ENCODE measurements at regions not wholly inside any gene's neighbourhood (a gene's known extent, or its start where the extent isn't known, plus 50 kb on each side); places are given as distances from the start of the nearest gene placed in this dataset.
"Not testable (repeated sequence)": the region's sequence is repeated elsewhere in the genome, so short reads cannot be mapped to it uniquely, and the experiment has no call there.

DNA sequence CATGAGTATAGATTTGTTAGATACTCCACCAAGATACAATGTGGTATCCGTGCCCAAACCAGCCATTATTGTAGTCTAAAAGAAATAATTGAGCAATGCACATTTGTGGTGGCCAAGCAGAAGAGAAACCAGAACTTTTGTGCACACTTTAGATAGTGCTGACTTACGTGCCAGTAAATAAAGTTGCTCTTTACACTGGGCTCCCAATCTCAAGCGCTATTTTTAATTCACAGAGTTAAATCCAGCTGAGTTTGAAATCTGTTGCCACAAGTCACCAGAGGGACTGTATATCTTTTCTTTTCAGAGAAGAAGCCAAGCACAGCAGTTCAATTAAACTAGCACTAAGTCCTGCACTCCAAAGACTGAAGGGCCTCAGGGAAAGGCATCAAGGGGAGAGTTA is 680.4 kb downstream of the TDRD15 start:
- DNase-seq, result no peak

DNA sequence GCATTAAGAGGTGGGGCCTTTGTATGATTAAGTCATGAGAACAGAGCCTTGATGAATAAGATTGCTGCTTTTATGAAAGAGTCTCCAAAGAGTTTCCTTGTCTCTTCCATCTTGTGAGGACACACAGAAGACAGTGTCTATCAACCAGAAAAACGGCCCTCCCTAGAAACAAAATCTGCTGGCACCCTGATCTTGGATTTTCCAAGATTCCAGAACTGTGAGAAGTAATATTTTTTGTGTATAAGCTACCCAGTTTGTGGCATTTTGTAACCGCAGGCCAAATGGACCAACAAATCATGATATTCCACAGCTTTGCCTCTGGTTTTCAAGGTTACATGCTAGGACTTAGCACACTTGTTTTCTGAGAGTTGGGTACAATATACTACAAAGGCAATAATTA is 687.8 kb downstream of the TDRD15 start:
- no peak for DNase-seq

DNA sequence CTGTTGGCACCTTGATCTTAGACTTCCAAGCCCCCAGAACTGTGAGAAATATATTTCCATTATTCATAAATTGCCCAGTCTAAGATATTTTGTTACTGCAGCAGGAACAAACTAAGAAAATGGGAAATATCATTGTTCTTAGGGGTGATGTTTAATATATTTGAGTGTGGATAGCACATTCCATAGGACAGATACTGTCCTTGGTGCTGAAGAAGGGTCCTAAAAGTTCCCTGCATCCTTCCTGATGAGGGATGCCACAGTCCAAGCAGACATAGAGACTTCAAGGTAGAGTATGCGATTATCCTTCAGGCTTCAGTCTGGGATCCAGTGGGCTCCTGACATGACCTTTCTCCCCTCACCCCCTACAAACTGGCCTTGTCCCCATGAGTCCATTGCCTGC is 689.0 kb downstream of the TDRD15 start:
- DNase-seq, result peak; percentile 6

DNA sequence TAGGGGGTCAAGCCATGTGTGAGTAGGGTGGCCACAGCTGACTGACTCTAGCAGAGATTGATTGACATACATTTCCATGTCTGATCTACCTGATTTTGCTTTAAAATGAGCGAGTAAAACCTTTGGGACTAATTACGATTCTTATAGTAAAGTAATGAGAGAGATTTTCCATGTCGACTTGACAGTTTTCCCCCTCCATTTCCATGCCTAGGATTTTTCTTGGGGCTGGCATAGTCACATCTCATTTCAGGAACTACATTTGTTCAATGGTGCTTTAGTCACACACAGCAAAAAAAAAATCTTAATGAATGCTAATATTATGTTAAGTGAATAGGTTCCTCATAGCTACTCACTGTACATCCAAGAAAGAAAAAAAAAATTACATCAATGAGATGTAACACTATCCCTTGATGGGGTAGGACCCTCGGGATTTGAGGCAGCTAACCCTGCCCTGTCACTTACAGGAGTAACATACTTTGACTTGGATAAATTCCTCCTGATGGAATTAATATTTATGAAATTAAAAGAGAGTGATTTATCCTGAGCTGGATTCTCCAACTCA is 690.9 kb downstream of the TDRD15 start:
- DNase-seq, result no peak

DNA sequence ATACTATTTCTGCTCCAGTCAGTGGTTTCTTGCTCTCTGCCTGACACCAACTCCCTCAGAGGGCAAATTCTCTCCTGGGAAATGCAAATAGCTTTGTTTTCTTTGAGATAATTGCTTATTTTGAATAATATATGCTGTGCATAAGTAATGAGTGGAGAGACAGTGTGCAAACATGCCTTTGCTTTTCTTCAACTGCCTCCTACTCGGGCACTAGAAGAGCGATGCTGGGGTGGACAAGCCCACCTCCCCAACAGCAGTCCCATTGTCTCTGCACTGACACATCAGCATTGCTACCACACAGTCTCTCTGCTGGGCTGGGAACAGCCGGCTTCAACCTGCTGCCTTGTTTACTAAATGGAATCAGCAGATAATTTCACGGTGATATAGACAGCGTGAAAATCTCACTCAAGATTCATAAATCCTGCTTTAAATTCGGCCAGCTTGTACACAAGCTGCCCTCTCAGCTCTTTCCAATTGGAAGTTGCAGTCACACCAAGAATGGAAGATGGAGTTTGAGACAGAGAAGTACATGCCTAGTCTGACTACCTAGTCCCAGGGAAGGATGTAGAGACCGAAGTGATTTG is 694.5 kb downstream of the TDRD15 start:
- no peak for DNase-seq

DNA sequence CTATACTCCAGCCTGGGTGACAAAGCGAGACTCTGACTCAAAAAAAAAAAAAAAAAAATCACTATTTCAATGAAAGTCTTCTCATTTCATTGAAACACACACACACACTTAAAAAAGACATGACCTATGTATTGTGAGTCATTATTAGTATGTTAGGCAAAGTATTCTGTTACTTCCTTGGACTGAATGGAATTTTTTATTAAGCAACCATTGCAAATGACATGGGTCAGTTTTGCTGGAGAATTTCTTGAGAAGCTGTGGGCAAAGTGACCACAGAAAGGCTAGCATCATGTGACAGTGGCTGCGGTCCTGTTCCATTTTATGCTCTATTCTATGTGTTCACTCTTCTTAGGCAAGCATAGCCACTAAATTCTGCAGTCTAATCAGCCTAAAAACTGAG is 695.7 kb downstream of the TDRD15 start:
- no peak for DNase-seq

DNA sequence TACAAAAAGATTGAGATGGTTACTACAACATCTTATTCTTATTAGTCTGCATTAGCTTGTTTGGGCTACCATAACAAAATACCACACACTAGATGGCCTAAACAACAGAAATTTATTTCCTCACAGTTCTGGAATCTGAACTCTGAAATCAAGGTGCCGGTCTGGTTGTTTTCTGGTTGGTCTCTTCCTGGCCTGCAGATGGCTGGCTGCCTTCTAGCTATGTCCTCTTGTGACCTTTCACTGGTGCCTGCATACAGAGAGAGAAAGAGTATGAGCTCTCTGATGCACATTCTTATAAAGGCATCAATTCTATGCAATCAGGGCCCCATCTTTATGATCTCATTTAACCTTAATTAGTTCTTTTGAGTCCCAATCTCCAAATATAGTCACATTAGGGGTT is 696.5 kb downstream of the TDRD15 start:
- no peak for DNase-seq

DNA sequence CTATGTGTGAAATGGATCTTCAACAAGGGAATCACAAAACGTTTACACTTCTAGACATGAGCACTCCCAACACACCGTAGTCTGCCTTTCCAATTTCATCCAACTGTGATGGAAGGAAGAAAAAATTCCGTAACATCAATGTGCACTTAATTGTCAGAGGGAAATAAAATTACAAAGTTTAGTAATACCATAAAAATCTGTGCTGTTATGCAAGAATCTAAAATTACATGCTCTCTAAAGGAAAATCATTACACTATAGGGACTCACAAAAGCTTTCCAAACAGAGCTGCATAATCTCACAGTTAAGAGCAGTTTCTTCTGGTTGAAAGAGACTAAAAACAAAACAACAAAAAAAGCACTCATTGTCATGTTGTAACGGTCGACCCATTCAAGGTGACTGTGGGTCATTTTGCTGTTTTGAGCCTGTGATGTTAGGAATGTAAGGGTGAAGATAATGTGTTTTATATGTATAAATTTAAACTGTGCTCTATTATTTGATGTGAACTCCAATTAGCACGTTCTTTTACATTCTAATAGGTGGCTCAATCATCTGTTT is 698.0 kb downstream of the TDRD15 start:
- DNase-seq, result peak; percentile 22

DNA sequence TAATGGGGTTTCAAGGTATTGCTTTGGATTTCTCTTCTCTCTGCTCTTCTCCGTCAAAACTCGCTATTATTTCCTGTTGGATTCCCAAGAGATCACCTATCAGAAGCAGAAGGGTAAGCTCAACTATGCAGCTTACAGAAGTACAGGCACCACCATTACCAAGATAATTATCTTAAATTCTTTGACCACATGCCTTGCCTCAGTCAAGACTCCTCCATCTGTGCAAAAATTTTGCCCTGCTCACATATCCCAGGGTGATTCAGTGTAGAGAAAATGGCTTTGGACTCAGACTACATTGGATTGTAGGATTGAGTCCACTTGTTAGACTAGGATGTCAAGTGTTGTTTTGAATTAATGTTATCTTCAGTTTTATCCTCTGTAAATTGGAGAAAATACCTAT is 698.7 kb downstream of the TDRD15 start:
- no peak for DNase-seq

DNA sequence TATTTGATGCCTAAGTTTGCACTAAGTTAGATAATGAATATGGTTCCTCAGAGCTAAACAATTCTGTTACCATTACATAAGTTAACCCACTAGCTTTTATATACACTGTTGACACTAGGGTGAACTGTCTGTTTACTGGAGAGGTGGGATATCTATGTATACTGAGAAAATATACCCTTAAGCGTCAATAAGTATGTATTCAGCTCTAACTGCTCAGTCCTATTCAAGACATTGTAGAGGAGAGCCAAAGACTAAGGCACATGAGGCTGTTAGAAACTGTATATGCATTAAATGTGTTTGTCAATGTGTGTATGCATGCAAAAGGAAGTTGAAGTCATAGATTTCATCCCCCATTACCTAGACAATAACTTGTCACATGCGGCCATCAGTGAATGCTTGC is 710.0 kb downstream of the TDRD15 start:
- no peak for DNase-seq

DNA sequence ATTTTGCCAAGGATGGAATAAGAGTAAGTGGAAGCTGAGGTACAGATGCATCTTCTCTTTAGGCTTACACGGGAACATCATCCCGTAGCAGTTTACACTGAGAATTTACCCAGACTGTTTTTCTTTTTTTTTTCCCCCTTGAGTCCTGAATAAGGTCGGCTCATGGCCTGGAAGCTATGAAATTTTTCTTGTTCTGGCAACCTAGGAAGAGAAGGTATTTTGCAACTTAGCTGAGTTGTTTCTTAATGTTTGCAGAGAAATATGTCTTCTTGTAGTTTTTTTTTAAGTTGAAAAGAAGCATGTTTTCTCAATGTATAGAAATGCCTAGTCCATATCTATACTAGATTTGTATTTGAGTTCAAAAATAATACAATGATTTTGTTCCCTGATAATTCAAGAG is 712.5 kb downstream of the TDRD15 start:
- DNase-seq, result no peak

DNA sequence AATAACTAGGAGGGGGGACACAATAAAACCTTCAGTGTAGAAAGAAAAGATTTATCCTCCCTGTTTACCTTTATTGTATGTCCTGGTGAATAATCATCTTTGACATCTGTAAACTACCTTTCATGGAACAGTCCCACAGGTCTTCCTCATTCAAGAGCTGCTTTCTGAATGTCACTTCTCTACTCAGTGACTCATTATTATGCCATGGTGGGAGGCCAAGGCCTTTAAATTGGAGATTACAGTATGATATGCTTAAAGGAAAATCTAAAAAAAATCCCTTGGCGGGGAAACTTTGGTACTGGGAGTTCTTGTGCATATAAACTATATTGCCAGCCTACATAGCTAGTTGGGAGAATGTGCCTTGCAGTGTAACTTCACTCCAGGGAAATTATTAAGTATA is 713.0 kb downstream of the TDRD15 start:
- DNase-seq, result no peak

DNA sequence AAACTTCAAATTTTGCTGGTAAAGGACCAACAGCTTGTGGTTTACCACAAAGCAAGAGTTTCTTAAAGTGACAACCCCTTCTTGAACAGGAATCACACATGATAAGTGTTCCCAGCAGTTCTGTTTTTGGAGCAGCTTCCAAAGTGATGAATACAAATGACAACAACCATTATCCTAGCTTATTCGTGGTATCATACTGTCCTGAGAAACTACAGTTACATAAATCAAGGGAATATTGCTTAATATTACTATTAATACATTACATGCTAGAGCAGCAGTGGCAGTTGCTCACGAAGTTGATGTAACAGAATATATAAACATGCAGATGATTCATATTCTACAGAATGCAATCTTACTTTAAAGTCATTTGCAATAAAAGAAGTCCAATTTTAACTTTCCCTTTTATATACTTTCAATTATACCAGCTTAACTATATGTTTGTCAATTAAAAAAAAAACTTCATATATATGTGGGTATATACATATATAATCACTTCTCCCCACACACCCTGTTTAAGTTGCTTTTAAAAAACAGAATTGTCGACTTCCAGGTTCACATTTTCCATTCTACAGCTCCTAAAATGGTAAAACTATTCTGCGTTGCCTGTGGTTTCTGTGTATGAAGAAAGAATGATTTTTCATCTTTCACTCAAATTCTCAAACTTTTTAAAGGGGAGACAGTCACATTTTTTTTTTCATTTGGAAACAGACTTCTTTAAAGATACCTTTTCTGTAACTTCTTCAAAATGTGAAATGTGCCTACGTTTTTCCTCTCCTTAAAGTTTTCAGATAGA is 713.6 kb downstream of the TDRD15 start:
- no peak for DNase-seq

DNA sequence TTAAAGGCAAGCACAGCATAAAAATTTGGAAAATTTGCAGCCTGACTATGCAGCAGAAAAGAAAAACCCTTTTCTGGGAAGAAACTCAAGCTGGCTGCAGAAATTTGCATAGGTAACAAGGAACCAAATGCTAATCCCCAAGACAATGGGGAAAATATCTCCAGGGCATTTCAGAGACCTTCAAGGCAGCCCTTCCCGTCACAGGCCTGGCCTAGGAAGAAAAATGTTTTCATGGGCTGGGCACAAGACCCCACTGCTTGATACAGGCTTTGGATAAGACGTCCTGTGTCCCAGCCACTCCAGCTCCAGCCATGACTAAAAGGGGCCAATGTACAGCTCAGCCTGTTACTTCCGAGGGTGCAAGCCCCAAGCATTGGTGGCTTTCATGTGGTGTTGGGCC is 717.6 kb downstream of the TDRD15 start:
- no peak for DNase-seq

DNA sequence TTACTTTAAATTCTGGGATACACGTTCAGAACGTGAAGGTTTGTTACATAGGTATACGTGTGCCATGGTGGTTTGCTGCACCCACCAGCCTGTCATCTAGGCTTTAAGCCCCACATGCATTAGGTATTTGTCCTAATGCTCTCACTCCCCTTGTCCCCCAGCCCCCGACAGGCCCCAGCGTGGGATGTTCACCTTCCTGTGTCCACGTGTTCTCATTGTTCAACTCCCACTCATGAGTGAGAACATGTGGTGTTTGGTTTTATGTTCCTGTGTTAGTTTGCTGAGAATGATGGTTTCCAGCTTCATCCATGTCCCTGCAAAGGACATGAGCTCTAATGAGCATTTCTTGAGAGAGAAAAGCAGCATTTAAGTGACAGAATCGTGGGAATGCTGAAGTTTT is 726.6 kb downstream of the TDRD15 start:
- DNase-seq, result not testable (repeated sequence)

DNA sequence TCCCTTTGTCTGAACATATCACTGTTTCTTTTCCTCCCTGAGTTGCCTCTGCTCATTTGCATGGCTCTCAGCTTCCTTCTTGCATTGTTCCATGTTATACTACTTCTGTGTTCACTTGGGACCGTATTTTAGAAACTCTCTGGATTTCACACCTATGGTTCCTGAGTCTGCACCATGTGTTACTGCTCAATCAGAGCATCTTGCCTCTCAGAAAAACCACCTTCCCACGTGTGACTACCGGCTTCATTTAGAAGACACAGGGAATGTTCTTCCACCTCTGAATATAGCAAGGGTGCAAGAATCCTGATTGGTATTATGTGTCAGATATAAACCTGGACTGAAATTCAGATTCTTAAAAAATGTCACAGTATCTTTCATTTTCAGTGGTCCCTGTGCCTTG is 731.2 kb downstream of the TDRD15 start:
- no peak for DNase-seq

DNA sequence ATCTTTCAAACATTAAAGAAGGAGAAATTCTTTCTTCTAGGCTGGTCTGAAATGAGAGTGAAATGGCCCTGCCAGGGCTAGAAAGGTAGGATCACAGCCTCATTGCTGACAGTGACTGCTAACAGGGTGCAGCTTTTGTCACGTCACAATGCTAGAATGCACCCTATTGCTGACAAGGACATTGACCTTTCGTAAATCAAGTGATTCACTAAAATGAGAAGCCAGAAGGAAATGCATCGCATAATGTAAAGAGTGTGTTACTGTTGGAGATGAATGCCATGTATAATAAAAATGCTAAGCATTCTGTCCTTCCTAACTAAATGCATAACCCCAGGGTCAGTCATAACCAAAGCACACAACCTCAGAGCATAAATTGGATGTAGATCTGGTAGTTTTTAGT is 732.9 kb downstream of the TDRD15 start:
- no peak for DNase-seq

DNA sequence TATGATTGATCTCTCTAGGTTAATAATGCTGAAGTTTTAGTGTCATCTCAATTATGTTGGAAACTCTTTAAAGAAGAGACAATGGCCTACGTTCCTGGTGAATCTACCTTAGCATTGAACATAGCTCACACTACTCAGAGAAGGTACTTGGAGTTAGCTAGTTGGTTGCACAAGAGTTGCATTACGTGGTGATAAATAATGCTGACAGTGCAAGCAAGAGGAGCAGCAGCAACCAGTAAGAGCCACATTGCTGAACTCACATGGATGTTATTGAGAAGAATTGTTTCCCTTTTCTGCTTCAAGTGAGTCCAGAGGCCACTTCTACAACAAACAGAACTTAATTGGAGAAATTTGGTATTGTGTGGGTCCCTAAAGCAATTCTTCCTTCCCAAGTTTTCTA is 737.1 kb downstream of the TDRD15 start:
- no peak for DNase-seq

DNA sequence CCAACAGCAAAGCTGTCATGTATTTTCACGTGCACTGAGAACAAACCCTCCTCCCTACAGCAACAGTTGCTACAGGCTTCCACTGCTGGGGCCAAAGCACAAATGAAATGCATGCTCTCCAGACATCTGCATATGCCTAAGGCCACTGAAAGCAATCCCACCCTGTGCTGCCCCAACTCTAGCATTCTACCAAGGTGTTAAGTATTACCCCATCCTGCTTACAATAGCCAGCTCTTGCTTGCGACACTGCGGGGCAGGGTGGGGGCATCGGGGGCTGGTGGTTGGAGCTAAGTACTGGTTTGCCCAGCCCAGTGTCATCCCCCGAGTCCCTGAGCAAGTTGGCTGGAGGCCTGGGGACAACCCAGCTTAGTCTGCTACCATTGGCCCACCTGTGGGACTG is 742.5 kb downstream of the TDRD15 start:
- DNase-seq, result no peak

DNA sequence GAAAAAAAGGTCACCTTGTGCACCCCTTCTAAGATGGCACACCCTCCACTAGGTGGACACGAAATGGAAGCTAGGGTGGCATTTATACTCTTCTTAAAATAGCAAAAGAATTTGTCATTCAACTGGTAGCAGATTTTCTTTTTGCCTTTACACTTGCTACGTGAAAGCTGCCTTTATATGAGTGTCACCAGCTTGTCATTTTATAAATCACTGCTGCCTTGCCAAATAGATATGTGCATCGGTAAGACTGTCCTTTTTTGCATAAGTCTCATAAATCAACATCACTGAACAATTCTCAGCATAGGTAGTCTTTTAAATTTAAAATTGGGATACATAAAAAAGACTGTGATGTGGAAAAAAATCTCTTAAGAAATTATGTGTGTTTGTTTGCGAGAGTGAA is 764.1 kb downstream of the TDRD15 start:
- no peak for DNase-seq

DNA sequence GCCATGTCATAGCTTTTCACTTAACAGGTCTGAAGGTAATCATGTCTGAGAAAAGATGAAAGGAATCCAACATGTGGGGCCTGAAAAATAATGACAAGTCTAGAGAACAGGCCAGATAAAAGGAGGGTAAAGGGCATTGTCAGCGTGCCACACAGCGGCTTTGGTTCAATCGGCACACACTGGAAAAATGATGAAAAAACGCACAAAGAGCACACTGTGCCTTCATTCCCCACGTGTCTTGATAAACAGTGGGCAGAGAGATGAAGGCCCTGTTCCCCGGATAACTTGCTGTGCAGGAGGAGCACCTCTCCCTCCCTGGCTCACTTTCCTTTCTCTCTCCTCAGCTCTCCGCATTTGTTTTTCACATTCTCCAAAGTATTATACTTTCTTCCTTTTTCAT is 766.3 kb downstream of the TDRD15 start:
- DNase-seq, result no peak

DNA sequence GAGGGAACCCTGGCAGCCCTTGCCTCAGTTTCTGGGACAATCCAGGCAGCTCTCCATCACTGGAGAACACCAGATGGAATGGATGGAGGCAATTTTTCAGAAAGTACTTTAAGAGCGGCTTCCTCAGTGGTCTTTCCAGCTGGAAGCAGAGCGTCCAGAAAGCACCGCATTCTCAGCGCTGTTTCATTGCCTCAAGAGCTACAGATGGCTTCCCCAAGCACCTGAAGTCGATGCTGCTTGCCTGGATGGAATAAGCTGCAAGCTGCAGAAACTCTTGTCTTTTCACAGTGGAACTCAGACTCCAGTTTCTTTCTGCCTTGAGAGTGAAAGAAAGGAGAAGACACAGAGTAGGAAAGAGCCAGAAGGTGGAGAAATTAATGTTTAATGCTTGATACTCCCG is 766.9 kb downstream of the TDRD15 start:
- DNase-seq, result peak; percentile 13

DNA sequence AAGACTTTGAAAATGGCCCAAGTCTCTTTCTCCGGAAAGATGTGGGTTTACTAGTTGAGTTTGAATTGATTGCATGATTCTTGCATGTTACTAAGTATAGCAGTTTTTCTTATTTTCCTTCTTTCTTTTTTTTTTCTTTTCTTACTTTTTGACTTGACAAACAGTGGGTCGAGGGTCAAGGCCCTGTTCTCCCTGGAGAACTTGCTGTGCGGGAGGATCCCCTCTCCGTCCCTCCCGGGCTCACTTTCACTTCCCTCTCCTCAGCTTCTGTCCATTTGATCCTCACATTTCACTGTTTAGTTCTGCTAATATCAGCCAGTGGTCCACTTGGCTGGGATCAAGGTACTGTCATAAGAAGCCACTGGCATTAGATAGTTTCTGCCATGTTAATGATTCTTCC is 767.4 kb downstream of the TDRD15 start:
- no peak for DNase-seq

DNA sequence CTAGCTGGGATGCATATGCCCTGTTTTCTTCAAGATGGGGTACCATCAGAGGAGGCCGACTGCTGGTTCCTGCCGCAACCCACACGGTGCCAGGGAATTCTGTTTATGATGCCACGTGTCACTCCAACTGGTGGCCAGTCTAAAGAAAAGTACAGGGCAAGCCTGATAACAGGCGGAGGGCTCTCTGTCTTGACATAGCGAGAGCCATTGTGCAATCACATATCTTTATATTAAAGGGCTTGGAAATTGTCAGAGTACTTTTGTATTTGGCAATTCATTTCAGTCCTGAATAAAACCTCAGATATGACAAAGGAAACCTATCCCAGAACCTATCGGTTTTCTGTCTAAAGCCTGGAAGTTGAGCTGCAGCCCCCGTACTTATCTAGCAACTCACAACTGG is 768.4 kb downstream of the TDRD15 start:
- no peak for DNase-seq
